H9 (cell line): ENCODE measurements at regions not wholly inside any gene's neighbourhood (a gene's known extent, or its start where the extent isn't known, plus 50 kb on each side); places are given as distances from the start of the nearest gene placed in this dataset.

Experiments used
- DNase-seq: peaks from one replicate; pipeline ENCODE4 v3.0.0-alpha.2; 2017
- H2AFZ ChIP-seq: one replicate; pipeline ENCODE4 v1.6.1; 2013; ENCODE audit warnings: mild to moderate bottlenecking, low read length, control low read depth, moderate library complexity
- H2AK5ac ChIP-seq: 2 replicates; pipeline ENCODE4 v1.6.1; 2013; ENCODE audit warnings: low read length, control low read depth, mixed read lengths; ENCODE audit not compliant: insufficient read length
- H2BK120ac ChIP-seq: one replicate; pipeline ENCODE4 v1.6.1; 2013; ENCODE audit warnings: low read depth, mild to moderate bottlenecking, low read length, control low read depth, inconsistent platforms; ENCODE audit not compliant: poor library complexity, severe bottlenecking
- H2BK12ac ChIP-seq: 2 replicates; pipeline ENCODE4 v1.6.1; 2013; ENCODE audit warnings: low read length, control low read depth, mixed read lengths, low read depth; ENCODE audit not compliant: insufficient read length
- H2BK15ac ChIP-seq: 2 replicates; pipeline ENCODE4 v1.6.1; 2013; ENCODE audit warnings: low read depth, low read length, control low read depth
- H2BK20ac ChIP-seq: one replicate; pipeline ENCODE4 v1.6.1; 2013; ENCODE audit warnings: low read depth, mild to moderate bottlenecking, low read length, control low read depth, inconsistent platforms; ENCODE audit not compliant: poor library complexity, severe bottlenecking
- H2BK5ac ChIP-seq: 2 replicates; pipeline ENCODE4 v1.6.1; 2013; ENCODE audit warnings: low read length, control low read depth, mixed read lengths; ENCODE audit not compliant: insufficient read length
- H3K14ac ChIP-seq: 2 replicates; pipeline ENCODE4 v1.6.1; 2013; ENCODE audit warnings: low read length, control low read depth; ENCODE audit not compliant: insufficient read depth
- H3K18ac ChIP-seq: 2 replicates; pipeline ENCODE4 v1.6.1; 2013; ENCODE audit warnings: low read depth, mild to moderate bottlenecking, mixed read lengths, low read length, control low read depth; ENCODE audit not compliant: insufficient read length
- H3K23ac ChIP-seq: 2 replicates; pipeline ENCODE4 v1.6.1; 2013; ENCODE audit warnings: low read length, control low read depth, mixed read lengths, low read depth; ENCODE audit not compliant: insufficient read length
- H3K23me2 ChIP-seq: 2 replicates; pipeline ENCODE4 v1.6.1; 2013; ENCODE audit warnings: low read depth, mild to moderate bottlenecking, mixed read lengths, low read length, control low read depth; ENCODE audit not compliant: insufficient read length, poor library complexity, severe bottlenecking
- H3K27ac ChIP-seq: 2 replicates; pipeline ENCODE4 v1.5.1; 2013; ENCODE audit warnings: low read length, control low read depth, mixed read lengths, low read depth; ENCODE audit not compliant: insufficient read length
- H3K27me3 ChIP-seq: 2 replicates; pipeline ENCODE4 v1.6.1; 2013; ENCODE audit warnings: low read length, control low read depth, inconsistent platforms; ENCODE audit not compliant: insufficient read depth
- H3K4ac ChIP-seq: 2 replicates; pipeline ENCODE4 v1.6.1; 2013; ENCODE audit warnings: low read depth, mild to moderate bottlenecking, control low read depth, inconsistent platforms, low read length, moderate library complexity
- H3K4me1 ChIP-seq: 2 replicates; pipeline ENCODE4 v1.6.1; 2013; ENCODE audit warnings: low read length, control low read depth, inconsistent platforms; ENCODE audit not compliant: insufficient read depth
- H3K4me2 ChIP-seq: 2 replicates; pipeline ENCODE4 v1.6.1; 2013; ENCODE audit warnings: low read length, control low read depth, mixed read lengths; ENCODE audit not compliant: insufficient read length, insufficient read depth
- H3K56ac ChIP-seq: 2 replicates; pipeline ENCODE4 v1.6.1; 2013; ENCODE audit warnings: low read depth, mild to moderate bottlenecking, mixed read lengths, low read length, control low read depth; ENCODE audit not compliant: insufficient read length
- H3K79me1 ChIP-seq: 2 replicates; pipeline ENCODE4 v1.6.1; 2013; ENCODE audit warnings: low read depth, mild to moderate bottlenecking, moderate library complexity, low read length, control low read depth, inconsistent platforms; ENCODE audit not compliant: insufficient read depth, poor library complexity, severe bottlenecking
- H3K79me2 ChIP-seq: 2 replicates; pipeline ENCODE4 v1.6.1; 2013; ENCODE audit warnings: low read length, control low read depth, inconsistent platforms; ENCODE audit not compliant: insufficient read depth
- H3K9ac ChIP-seq: 2 replicates; pipeline ENCODE4 v1.6.1; 2013; ENCODE audit warnings: low read length, control low read depth, mixed read lengths; ENCODE audit not compliant: insufficient read length; ENCODE audit errors: extremely low read depth
- H3K9me3 ChIP-seq: one replicate; pipeline ENCODE4 v1.6.1; 2013; ENCODE audit warnings: low read depth, low read length, inconsistent platforms; ENCODE audit not compliant: control insufficient read depth
- H3T11ph ChIP-seq: one replicate; pipeline ENCODE4 v1.6.1; 2013; ENCODE audit warnings: mild to moderate bottlenecking, low read length, control low read depth, inconsistent platforms
- H4K20me1 ChIP-seq: one replicate; pipeline ENCODE4 v1.6.1; 2013; ENCODE audit not compliant: control insufficient read depth, insufficient read length, insufficient read depth
- H4K5ac ChIP-seq: 2 replicates; pipeline ENCODE4 v1.6.1; 2013; ENCODE audit warnings: low read depth, mild to moderate bottlenecking, mixed read lengths, low read length, control low read depth; ENCODE audit not compliant: insufficient read length
- H4K8ac ChIP-seq: replicated peaks from 2 replicates; pipeline ENCODE4 v1.6.1; 2013; ENCODE audit warnings: low read length, control low read depth, mixed read lengths, low read depth; ENCODE audit not compliant: insufficient read length
- H4K91ac ChIP-seq: 2 replicates; pipeline ENCODE4 v1.6.1; 2013; ENCODE audit warnings: low read depth, mild to moderate bottlenecking, moderate library complexity, mixed read lengths, low read length, control low read depth; ENCODE audit not compliant: insufficient read length
- H3K27ac Mint-ChIP-seq, 3 experiments: 2 replicates in 2 of 3; 3 replicates in 1 of 3; pipeline ENCODE4 v1.8.0; 2020 to 2021; ENCODE audit warnings: mixed read lengths in 3 of 3, mild to moderate bottlenecking in 1 of 3, moderate library complexity in 1 of 3
- H3K27me3 Mint-ChIP-seq: 2 replicates; pipeline ENCODE4 v1.8.0; 2021; ENCODE audit warnings: low read depth, mild to moderate bottlenecking, moderate library complexity, mixed read lengths
- H3K36me3 Mint-ChIP-seq, 3 experiments: 2 replicates in 2 of 3; 3 replicates in 1 of 3; pipeline ENCODE4 v1.8.0; 2020 to 2021; ENCODE audit warnings: low read depth in 3 of 3, mixed read lengths in 3 of 3; ENCODE audit not compliant: insufficient read depth in 1 of 3
- H3K4me1 Mint-ChIP-seq, 2 experiments: 2 replicates each; pipeline ENCODE4 v1.8.0; 2020; ENCODE audit warnings: mixed read lengths in 2 of 2
- H3K4me3 Mint-ChIP-seq, 2 experiments: 2 replicates in 1 of 2; 3 replicates in 1 of 2; pipeline ENCODE4 v1.8.0; 2020 to 2021; ENCODE audit warnings: mild to moderate bottlenecking in 2 of 2, mixed read lengths in 2 of 2, moderate library complexity in 1 of 2
- H3K9me3 Mint-ChIP-seq, 2 experiments: 2 replicates in 1 of 2; 3 replicates in 1 of 2; pipeline ENCODE4 v1.8.0; 2020; ENCODE audit warnings: mild to moderate bottlenecking in 2 of 2, mixed read lengths in 2 of 2, moderate library complexity in 1 of 2
- WGBS: extraction: QIAGEN DNeasy Blood & Tissue Kit; methylation state at CpG from one replicate; pipeline ENCODE4 v1.1.7; 2013; ENCODE audit warnings: missing lambda C conversion rate, low lambda C conversion rate, mixed read lengths; ENCODE audit not compliant: insufficient read length; ENCODE audit errors: extremely low coverage; 5-methylcytosine and 5-hydroxymethylcytosine counted together
- TF ChIP-seq, protein P1 (sequence below): fragments of 200-600 bp; sonication (generic); conservative IDR thresholded peaks from 3 replicates; pipeline ENCODE4 v1.8.0; 2021; ENCODE audit warnings: antibody characterized with exemption, mild to moderate bottlenecking

DNA sequence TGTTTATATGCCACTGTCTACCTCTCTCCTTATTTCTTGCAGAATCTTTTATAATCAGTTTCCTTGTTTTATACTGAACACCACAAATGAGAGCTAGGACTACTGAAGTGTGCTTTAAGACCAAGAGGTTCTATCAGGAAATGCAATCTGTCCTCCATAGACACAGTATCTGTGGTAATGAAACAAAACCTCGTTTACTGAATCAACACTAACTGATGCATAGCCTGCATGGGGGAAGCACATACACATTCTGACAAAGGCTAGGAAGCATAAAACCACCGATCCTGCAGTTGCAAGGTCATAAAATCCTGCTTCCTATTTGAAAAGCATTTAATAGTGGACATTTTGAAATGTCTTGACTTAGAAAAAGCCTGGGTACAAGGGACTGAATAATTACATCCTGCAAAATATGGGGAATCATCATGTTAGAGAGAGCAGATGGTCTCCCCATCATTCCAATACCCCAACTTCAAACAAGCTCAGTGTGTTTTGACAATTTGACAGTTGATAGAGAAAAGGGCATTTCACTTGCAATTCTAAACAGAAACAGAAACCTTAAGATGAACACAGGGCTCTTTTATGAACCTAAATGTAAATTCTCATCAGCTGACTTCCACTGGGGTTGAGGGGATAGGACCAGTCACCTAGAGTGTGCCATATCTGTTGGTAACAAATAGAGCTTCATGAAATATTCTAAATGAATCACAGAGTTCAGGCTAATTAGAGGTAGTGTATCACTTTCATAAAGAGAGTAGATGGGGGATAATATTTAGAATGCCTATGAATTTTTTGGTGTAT is 1845.6 kb upstream of the PIK3C3 start:
- Histone ChIP-seq H3K23me2 (no peaks in the 10 kb centered on the region), H4K8ac (no peak overlapping the region), H2AK5ac (no peak overlapping the region), H2AFZ (no peak overlapping the region), H3K14ac (no peak overlapping the region), H3K27me3 (no peaks in the 10 kb centered on the region), H3K9me3 (no peaks in the 10 kb centered on the region), H3K9ac (no peak overlapping the region), H3K4me1 (no peaks in the 10 kb centered on the region), H4K91ac (no peak overlapping the region), H2BK12ac (no peak overlapping the region), H3K23ac (no peak overlapping the region), H4K5ac (no peak overlapping the region), H2BK20ac (no peak overlapping the region), H3K4ac (no peak overlapping the region), H2BK15ac (no peak overlapping the region), H2BK5ac (no peak overlapping the region), H3K79me1 (no peaks in the 10 kb centered on the region), H2BK120ac (no peak overlapping the region), H3K56ac (no peak overlapping the region), H3K27ac (no peak overlapping the region), H3K79me2 (no peaks in the 10 kb centered on the region), H3T11ph (no peak overlapping the region), H3K18ac (no peak overlapping the region), H4K20me1 (no peaks in the 10 kb centered on the region), H3K4me2 (no peak overlapping the region)
- Mint-ChIP-seq H3K4me1 (no peaks in the 10 kb centered on the region), H3K27me3 (no peaks in the 10 kb centered on the region), H3K9me3 (peaks cover 0 to 3% of the 10 kb centered on the region in 2 experiments; a peak in 2 of 5 replicates), H3K36me3 (no peaks in the 10 kb centered on the region), H3K27ac (no peak overlapping the region), H3K4me3 (no peak overlapping the region)
- DNase-seq: no peak
- no CpG with 5 or more reads among the region's 2 CpGs for WGBS
- TF ChIP-seq, protein P1, sequence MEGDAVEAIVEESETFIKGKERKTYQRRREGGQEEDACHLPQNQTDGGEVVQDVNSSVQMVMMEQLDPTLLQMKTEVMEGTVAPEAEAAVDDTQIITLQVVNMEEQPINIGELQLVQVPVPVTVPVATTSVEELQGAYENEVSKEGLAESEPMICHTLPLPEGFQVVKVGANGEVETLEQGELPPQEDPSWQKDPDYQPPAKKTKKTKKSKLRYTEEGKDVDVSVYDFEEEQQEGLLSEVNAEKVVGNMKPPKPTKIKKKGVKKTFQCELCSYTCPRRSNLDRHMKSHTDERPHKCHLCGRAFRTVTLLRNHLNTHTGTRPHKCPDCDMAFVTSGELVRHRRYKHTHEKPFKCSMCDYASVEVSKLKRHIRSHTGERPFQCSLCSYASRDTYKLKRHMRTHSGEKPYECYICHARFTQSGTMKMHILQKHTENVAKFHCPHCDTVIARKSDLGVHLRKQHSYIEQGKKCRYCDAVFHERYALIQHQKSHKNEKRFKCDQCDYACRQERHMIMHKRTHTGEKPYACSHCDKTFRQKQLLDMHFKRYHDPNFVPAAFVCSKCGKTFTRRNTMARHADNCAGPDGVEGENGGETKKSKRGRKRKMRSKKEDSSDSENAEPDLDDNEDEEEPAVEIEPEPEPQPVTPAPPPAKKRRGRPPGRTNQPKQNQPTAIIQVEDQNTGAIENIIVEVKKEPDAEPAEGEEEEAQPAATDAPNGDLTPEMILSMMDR: no peak
